ENCODE measurements at regions not wholly inside any gene's neighbourhood (a gene's known extent, or its start where the extent isn't known, plus 50 kb on each side); places are given as distances from the start of the nearest gene placed in this dataset.

DNA sequence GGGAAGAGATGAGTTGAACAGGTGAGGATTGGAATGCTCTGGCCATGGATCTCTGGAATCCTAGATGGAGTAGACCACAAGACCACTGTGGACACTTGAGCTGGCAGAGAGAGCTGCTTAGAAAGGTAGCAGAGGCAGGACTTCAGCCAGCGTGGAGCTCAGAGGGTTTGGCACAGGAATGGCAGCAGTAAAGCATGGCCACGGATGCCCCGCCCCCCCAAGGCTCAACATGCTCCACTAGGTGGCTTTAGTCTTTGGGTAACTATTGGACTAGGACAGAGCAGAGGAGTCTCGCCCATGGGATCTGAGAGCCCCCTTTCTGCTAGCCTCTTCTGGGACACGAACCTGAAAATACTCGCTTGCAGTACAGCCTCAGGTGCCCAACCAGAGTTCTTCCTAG is 150.1 kb upstream of the NEIL3 start:
- TF ChIP-seq FOXP2 (optimal IDR thresholded peaks at IDR 0.05; ENCODE audit: borderline replicate concordance, extremely low read depth, extremely low read length, insufficient read depth), result no peak
- TF ChIP-seq TAF1 (IDR thresholded peaks at IDR 0.05; ENCODE audit: borderline replicate concordance, insufficient read depth, low read length), result no peak
- no peak for TF ChIP-seq POLR2AphosphoS5 (IDR thresholded peaks at IDR 0.05; ENCODE audit: low read depth, low read length)
- TF ChIP-seq SIN3A (IDR thresholded peaks at IDR 0.05; ENCODE audit: borderline replicate concordance, insufficient read depth, low read length), result no peak
- TF ChIP-seq, protein P1, sequence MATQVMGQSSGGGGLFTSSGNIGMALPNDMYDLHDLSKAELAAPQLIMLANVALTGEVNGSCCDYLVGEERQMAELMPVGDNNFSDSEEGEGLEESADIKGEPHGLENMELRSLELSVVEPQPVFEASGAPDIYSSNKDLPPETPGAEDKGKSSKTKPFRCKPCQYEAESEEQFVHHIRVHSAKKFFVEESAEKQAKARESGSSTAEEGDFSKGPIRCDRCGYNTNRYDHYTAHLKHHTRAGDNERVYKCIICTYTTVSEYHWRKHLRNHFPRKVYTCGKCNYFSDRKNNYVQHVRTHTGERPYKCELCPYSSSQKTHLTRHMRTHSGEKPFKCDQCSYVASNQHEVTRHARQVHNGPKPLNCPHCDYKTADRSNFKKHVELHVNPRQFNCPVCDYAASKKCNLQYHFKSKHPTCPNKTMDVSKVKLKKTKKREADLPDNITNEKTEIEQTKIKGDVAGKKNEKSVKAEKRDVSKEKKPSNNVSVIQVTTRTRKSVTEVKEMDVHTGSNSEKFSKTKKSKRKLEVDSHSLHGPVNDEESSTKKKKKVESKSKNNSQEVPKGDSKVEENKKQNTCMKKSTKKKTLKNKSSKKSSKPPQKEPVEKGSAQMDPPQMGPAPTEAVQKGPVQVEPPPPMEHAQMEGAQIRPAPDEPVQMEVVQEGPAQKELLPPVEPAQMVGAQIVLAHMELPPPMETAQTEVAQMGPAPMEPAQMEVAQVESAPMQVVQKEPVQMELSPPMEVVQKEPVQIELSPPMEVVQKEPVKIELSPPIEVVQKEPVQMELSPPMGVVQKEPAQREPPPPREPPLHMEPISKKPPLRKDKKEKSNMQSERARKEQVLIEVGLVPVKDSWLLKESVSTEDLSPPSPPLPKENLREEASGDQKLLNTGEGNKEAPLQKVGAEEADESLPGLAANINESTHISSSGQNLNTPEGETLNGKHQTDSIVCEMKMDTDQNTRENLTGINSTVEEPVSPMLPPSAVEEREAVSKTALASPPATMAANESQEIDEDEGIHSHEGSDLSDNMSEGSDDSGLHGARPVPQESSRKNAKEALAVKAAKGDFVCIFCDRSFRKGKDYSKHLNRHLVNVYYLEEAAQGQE (IDR thresholded peaks at IDR 0.05; ENCODE audit: insufficient read depth in 1 of 2, low read depth in 2 of 2, low read length in 2 of 2), result no peak

- TF ChIP-seq SIN3A (IDR thresholded peaks at IDR 0.05; ENCODE audit: borderline replicate concordance, insufficient read depth, low read length) (no peak), POLR2AphosphoS5 (IDR thresholded peaks at IDR 0.05; ENCODE audit: low read depth, low read length) (no peak), TAF1 (IDR thresholded peaks at IDR 0.05; ENCODE audit: borderline replicate concordance, insufficient read depth, low read length) (no peak), FOXP2 (optimal IDR thresholded peaks at IDR 0.05; ENCODE audit: borderline replicate concordance, extremely low read depth, extremely low read length, insufficient read depth) (no peak)
- TF ChIP-seq, protein P1 (IDR thresholded peaks at IDR 0.05; ENCODE audit: insufficient read depth in 1 of 2, low read depth in 2 of 2, low read length in 2 of 2), result no peak
These were observed 147.9 kb upstream of the NEIL3 start for GRCh38 chr4:177161781-177162180.

- TF ChIP-seq FOXP2 (optimal IDR thresholded peaks at IDR 0.05; ENCODE audit: borderline replicate concordance, extremely low read depth, extremely low read length, insufficient read depth) (no peak), POLR2AphosphoS5 (IDR thresholded peaks at IDR 0.05; ENCODE audit: low read depth, low read length) (no peak), TAF1 (IDR thresholded peaks at IDR 0.05; ENCODE audit: borderline replicate concordance, insufficient read depth, low read length) (no peak), SIN3A (IDR thresholded peaks at IDR 0.05; ENCODE audit: borderline replicate concordance, insufficient read depth, low read length) (no peak)
- TF ChIP-seq, protein P1 (IDR thresholded peaks at IDR 0.05; ENCODE audit: insufficient read depth in 1 of 2, low read depth in 2 of 2, low read length in 2 of 2), result no peak
These were observed 146.1 kb upstream of the NEIL3 start for GRCh38 chr4:177163532-177163931.

DNA sequence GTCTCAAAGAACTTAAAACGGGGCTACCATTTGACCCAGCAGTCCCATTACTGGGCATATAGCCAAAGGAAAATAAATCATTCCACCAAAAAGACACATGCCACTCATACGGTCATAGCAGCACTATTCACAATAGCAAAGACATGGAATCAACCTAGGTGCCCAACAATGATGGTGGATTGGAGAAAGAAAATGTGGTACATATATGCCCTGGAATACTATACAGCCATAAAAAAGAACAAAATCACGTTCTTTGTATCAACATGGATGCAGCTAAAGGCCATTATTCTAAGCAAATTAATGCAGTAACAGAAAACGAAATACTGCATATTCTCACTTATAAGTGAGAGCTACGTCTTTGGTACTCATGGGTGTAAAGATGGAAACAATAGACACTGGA is 138.1 kb upstream of the NEIL3 start:
- TF ChIP-seq TAF1 (IDR thresholded peaks at IDR 0.05; ENCODE audit: borderline replicate concordance, insufficient read depth, low read length) (no peak), POLR2AphosphoS5 (IDR thresholded peaks at IDR 0.05; ENCODE audit: low read depth, low read length) (no peak), SIN3A (IDR thresholded peaks at IDR 0.05; ENCODE audit: borderline replicate concordance, insufficient read depth, low read length) (no peak)

DNA sequence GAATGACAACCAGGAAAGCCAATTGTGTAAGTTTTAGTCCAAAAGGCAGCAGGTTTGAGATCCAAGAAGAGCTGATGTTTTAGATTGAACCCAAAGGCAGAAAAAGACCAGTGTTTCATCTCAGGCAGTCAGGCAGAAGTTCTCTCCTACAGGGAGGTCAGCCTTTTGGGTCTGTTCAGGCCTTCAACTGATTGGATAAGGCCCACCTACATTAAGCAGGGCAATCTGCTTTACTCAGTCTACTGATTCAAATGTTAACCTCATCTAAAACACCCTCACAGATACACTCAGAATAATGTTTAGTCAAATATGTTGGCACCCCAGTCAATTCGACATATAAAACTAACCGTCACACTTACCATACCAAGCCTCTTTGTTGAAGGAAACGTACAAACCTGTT is 134.2 kb upstream of the NEIL3 start:
- TF ChIP-seq SIN3A (IDR thresholded peaks at IDR 0.05; ENCODE audit: borderline replicate concordance, insufficient read depth, low read length) (no peak), TAF1 (IDR thresholded peaks at IDR 0.05; ENCODE audit: borderline replicate concordance, insufficient read depth, low read length) (no peak), FOXP2 (optimal IDR thresholded peaks at IDR 0.05; ENCODE audit: borderline replicate concordance, extremely low read depth, extremely low read length, insufficient read depth) (no peak), POLR2AphosphoS5 (IDR thresholded peaks at IDR 0.05; ENCODE audit: low read depth, low read length) (no peak)
- TF ChIP-seq, protein P1 (IDR thresholded peaks at IDR 0.05; ENCODE audit: insufficient read depth in 1 of 2, low read depth in 2 of 2, low read length in 2 of 2), result no peak

Data from PFSK-1 (cell line).